Activated CD8-positive, alpha-beta memory T cell treated with anti-CD3 and anti-CD28 coated beads for 48 hours (primary cell): ENCODE measurements at regions not wholly inside any gene's neighbourhood (a gene's known extent, or its start where the extent isn't known, plus 50 kb on each side); places are given as distances from the start of the nearest gene placed in this dataset.
"Not testable (repeated sequence)": the region's sequence is repeated elsewhere in the genome, so short reads cannot be mapped to it uniquely, and the experiment has no call there.

Source experiments
- DNase-seq, 3 experiments: peaks; one replicate each; pipeline ENCODE4 v3.0.0-alpha.2; 2020; ENCODE audit warnings: low read depth in 2 of 3, low spot score in 2 of 3

DNA sequence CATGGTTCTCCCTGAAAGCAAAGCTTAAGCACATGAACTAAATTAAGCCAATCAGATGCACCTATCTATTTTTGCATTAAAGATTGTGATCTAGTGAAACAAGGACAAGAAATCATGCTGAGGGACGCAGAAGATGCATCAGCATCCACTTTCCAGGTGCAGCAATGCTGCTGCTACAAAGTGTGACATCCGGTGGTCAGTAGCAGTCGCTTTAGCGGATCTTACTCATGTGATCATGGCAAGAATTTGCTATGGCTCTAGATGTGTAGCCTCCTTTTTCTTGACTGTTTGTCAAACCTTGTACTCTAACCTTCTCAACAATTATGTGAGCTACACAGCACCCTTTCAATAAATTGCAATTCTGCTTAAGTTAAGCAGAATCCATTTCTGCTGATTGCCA is 126.8 kb upstream of the SMLR1 start:
- no peak for DNase-seq

DNA sequence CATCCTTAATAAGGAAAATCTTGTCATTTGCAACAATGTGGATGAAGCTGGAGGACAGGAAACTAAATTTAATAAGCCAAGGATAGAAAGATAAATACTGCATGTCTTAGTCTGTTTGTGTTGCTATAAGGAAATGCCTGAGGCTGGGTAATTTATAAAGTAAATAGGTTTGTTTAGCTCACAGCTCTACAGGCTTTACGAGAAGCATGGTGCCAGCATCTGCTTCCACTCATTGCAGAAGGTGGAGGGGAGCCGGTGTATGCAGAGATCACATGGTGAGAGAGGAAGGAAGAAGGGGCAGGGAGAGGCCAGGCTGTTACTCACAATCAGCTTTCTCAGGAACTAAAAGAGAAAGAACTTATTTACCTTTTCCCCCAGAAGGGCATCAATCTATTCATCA is 118.9 kb upstream of the SMLR1 start:
- DNase-seq, result no peak

DNA sequence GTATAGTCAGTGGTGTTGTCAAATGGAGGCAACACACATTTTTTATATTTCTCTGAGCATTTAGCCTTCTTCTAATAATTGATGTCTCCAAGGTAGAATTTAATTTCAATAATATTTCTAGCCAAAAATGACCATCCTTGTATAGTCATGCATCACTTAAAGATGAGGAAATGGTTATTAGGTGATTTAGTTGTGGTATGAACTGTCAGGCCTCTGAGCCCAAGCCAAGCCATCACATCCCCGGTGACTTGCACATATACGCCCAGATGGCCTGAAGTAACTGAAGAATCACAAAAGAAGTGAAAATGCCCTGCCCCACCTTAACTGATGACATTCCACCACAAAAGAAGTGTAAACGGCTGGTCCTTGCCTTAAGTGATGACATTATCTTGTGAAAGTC is 115.6 kb upstream of the SMLR1 start:
- DNase-seq, result not testable (repeated sequence)

DNA sequence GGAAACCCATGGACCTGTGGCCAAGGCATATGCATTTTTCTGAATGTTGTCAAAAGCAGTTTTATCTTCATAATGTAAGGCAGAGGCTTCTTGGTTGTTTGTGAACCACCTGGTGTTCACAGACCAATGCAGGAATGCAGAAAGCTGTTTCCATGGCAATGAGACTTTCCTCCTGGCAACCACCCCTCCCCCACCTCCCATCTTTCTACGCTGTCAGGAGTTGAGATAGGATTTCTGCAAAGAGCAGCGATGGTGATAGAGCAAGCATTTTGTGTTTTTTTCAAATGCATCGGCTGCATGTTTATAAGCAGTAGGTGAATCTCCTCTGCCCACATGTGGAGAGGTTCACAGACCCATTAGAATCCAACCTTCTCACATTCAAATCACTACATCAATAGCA is 114.1 kb upstream of the SMLR1 start:
- DNase-seq, result no peak

DNA sequence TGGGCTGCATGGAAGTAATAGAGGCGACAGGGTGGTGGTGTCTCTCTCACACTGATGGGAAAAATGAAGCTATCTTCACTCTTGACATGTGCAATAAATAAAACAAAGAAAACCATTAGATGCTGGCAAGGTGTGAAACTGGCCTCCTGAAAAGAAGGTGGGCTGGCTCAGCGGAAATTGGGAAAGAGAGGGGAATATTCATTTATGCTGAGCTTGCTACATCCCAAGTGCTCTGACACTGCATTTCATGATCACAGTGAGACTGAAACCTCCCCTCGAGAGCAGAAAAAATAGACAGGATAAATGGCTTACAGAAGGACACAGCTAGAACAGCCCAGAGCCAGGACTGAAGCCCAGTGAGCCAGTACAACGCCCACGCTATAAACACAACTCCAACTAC is 112.1 kb upstream of the SMLR1 start:
- DNase-seq, result no peak

DNA sequence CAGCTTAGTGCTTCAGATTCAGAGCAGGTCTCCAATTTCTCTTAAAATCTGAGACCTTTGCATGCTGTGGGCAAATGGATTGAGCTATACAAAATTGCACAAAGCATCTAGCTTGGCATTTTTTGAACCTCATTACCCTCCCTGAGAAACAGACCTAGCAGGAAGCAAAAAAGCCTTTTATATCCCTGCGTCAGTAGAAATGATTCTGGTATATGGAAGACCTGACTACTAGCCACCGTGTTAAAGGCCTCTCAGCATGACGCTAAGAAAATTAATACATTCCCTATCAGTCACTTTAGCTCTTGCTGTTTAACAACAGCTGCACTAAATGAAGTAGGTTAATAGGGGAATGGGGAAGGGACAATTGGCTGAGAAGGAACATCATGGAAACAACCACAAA is 110.7 kb upstream of the SMLR1 start:
- no peak for DNase-seq

DNA sequence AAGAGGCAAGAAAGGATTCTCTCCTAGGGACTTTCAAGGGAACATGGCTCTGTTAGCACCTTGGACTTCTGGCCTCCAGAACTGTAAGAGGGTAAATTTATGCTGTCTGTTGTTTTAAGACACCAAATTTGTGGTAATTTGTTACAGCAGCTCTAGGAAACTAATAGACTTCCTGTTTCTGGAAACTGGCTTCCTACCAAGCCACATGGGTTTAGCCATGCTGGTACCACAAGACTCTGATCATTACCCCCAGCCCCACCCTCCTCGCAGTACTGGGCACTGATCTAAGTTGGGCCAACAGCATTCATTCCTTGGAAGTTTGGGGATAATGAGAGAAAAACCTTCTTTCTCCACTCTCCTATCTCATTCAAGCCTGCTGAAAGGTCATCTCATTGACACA is 109.5 kb upstream of the SMLR1 start:
- no peak for DNase-seq

DNA sequence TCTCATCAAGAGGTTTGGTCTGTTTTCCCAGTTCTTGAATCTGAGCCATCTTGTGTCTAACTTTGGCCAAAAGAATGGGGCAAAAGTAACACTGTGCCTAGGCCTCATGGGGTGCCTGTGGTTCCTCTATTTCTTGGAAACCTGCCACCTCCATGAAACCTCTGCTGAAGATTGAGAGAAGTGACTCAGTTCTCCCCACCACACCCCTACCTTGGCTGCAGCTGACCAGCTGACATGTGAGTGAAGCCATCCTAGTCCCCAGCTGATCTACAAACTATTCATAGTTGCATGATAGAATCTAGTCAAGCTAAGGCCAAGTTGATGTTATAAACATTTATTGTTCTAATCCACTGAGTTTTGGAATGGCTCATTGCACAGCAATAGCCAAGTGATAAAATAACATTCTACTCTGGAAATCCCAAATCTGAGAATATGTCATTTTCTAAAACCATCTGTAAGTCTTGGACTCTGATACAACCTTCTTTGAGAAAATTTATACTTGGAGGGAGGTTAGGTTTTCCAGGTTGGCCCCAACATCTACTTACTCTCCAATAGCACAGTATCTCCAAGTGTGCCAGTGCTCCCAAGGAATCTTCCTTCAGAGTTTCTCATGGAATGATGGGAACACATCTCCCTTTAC is 107.0 kb upstream of the SMLR1 start:
- peak in 1 of 3 experiments; percentile 3 for DNase-seq

DNA sequence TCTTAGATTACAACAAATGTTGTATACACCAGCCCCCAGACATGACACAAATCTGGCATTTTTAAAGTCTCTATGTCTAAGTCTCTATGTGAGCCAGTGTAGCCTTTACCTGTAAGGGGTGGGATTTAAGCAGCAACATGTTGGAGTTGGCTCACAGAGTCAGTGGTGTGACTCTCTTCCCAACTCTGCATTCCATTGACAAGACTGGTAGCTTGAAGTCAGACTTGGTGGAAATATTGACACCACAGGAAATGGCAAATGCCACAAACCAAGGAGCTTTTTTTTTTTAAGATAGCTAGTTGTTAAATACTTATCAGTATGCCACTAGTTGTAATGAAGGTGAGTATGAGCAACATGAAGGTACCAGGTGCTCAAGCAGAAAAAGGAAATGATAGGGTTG is 103.1 kb upstream of the SMLR1 start:
- no peak for DNase-seq

DNA sequence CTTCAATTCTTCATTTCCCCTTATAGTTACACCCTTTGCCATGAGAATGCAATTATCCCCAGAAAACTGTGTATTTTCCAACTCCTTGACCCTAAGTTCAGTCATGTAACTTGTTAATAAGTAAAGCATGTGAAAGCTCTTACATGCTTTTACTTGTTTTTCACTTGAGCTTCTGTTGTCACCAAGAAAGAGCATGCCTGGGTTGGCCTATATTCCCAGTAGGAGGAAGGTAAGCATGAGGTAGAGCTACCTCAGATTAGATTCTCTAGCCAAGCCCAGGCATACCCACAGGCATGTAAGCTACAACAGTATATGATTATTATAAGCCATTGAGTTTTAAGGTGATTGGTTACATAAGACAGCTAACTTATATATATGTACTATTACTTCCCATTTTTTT is 101.7 kb upstream of the SMLR1 start:
- DNase-seq, result no peak

DNA sequence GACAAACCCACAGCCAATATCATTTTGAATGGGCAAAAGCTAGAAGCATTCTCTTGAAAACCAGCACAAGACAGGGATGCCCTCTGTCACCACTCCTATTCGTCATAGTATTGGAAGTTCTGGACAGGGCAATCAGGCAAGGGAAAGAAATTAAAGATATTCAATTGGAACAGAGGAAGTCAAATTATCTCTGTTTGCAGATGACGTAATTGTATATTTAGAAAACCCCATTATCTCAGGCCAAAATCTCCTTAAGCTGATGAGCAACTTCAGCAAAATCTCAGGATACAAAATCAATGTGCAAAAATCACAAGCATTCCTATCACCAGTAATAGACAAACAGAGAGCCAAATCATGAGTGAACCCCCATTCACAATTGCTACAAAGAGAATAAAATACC is 99.1 kb upstream of the SMLR1 start:
- not testable (repeated sequence) for DNase-seq

DNA sequence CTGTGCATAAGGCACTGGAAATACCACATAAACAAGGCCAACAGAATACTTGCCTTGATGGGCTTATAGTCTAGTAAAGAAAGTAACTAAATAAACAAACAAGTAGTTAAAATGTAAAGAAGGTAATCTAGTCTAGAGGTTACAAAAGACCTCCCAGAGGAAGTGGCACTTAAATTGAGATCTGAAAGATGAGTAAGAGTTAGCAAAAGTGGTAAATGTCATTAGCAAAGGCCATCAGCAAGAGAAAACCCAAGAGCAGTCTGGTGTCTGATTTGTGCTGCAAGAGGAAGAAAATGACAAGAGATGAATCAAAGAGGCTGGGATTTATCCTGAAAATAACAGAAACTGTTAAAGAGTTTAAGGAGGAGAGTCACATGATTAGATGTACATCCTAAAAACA is 96.6 kb upstream of the SMLR1 start:
- DNase-seq, result no peak

DNA sequence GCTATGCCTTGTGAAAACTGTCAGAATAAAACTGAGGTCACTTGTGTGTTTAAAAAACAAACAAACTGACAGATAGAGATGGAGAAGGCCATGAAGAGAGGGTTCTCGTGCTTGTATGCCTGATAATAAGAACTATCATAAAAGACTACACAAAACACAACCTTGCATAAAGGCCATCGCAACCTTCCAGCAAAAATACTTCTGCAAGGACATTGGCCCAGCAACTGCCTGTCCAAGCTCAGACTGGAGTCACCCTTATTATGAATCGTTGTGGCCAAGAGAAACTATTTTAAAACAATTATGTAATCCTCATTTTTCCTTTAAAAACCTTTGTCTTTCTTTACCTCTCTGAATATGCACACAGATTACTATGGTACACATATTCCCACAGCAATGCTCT is 93.0 kb upstream of the SMLR1 start:
- DNase-seq, result no peak

DNA sequence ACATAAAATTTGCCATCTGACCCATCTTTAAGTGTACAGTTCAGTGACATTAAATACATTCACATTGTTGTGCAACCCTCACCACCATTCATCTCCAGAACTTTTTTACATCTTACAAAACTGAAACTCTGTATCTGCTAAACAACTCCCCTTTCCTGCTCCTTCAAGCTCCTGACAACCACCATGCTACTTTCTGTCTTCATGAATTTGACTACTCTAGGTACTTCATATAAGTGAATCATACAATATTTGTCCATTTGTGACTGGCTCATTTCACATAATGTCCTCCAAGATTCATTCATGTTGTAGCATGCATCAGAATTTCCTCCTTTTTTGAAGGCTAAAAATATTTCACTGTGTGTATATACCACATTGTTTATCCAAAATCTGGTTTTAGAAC is 86.9 kb upstream of the SMLR1 start:
- no peak for DNase-seq

DNA sequence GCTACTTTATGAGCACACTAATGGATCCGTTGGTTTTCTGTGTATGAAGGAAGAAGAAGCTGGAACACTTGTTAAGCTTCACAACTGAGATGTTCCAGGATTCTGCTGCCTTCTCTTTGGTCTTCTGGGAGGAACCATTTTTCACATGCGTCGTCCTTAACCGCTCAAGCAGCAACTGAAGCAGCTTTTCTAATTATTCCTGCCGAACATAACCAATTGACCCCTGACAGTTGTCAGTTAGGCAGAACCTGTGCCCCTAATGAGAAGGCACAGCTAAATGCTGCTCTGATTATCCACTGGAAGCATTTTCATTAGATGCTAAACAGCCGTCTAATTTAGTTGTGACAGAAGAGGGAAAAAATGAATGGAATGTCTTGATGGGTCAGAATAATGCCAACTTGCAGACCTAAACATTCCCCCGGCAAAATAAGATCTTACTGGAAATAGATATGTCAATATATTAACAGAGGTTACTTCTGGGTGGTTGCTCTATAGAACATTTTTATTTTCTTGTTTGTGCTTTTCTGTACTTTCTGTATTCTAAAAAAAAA is 85.0 kb upstream of the SMLR1 start:
- DNase-seq, result no peak

DNA sequence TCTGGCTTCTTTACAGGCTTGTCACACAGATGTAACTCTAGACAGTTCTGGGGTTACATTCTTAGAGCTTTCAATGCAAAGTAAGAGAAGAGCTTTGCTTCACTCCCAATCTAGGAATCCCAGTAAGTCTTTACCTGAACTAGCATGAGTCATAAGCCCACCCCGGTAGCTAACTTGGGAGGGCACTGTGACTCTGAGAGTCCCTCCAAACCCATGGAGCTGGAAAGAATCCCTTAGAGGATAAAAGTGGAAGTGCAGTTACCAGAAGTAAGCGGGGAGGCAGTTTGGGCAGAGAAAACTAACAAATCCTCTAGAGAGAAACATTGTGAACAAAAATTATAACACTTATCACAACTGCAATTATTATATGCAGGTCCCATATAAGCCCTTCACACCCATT is 84.0 kb upstream of the SMLR1 start:
- no peak for DNase-seq

DNA sequence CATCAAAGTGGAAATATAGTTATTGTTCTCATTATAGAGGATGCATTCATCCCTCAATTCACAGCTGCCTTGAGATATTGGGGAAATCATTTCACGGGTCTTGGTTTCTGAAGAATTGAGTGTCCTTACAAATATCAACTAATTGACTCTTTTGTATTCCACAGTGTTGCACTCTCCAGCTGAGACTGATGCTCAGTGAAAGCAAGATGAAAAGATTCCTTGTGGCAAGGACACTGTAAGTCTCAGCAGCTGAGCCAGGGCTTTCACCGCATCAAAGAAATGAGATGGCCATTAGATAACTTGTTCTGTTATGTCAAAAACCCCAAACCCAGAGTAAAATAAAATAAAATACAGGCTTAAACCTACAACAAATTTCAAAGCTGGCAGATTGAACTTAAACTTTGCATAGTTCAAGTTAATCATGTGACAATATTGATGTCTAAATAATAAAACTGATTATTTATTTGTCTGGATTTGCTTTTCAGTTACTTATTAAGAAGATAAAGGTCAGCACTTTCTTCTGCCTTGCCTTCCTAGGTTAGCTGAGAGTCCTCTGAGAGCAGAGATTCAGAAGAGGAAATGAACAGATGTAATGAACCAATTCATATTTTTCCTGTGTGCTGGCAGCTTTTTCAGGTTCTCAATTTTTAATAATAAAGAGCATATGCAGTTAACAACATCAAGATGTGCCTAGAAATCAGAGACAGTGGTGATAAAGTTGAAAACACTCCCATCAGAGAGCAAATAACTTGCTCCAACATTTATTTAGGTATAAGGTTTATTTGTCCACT is 82.4 kb upstream of the SMLR1 start:
- no peak for DNase-seq

DNA sequence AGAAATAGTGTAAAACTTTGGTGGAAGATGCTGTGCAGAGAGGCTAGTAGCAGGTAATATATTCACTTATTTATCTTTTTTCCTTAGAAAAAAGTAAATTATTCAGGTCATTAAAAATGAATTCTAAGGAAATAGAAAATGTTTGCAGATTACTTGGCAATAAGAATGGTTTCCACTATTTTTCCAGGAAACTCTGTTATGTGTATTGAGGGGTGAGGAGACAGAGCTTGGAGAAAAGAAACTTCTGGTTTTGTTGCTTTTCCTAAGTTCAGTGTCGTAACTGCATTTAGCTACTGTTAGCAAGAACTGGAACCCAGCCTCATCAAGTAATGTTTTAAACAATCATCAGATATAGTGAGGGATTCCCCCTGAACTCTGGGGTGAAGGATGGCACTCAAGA is 79.2 kb upstream of the SMLR1 start:
- DNase-seq, result no peak

DNA sequence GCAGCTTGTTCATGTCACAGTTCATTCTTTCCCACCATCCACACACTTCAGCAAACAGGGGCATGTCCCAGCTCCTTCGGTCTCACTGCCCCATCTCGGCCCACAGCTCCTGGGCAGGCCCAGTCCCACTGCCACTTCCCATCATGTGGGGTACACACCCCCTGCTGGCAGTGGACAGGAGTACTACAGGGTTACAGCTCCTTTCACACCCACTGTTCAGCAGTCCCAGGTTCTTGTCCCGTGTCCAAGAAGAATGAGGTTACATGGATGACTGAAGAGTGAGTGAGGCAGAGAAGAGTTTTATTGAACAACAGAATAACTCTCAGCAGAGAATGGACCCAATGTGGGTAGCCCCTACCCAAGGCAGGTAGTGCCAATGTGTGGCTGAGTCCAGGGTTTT is 77.8 kb upstream of the SMLR1 start:
- no peak for DNase-seq

DNA sequence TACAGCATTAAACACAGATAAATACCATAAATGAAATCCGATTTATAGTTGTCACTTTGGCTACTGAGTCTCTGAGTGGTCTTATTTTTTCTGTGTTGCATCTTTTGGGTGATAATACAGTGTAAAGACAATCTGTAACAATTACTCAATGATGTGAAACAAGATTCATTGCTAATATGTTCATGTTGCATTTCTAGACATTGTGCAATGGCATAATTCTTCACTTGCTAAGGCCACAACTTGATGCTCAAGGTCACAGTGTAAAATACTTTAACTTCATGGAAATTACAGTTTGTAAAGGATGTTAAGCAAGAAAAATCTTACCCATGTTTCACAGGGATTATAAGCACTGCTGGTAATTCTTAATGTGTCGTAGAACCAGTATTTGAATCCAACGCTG is 74.9 kb upstream of the SMLR1 start:
- DNase-seq, result no peak

DNA sequence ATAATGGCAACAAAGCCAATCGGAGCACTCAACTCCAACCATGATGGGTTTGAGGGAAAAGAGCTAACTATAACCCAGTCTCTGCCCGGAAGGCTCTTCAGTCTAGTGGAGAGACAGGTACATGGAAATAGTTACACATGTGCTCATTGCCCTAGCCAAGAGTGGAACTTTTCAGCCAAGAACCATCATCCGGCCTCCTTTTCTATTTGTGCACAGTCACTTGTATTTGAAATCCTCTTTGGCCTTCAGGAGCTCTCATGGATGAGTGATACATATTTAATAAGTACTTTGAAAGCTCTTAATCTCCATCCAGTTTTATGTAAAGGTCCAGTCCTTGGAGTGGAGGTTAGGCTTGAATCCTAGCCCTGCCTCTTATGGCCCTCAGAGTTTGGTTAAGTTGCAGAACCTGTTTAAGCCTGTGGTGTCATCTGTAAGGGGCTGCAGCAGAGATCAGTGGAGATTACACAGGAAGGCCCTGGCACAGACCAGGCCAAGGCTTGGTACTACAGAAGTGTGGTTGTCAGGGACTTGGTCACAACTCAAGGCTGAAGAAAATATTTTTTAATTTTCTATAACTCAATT is 72.3 kb upstream of the SMLR1 start:
- DNase-seq, result no peak

DNA sequence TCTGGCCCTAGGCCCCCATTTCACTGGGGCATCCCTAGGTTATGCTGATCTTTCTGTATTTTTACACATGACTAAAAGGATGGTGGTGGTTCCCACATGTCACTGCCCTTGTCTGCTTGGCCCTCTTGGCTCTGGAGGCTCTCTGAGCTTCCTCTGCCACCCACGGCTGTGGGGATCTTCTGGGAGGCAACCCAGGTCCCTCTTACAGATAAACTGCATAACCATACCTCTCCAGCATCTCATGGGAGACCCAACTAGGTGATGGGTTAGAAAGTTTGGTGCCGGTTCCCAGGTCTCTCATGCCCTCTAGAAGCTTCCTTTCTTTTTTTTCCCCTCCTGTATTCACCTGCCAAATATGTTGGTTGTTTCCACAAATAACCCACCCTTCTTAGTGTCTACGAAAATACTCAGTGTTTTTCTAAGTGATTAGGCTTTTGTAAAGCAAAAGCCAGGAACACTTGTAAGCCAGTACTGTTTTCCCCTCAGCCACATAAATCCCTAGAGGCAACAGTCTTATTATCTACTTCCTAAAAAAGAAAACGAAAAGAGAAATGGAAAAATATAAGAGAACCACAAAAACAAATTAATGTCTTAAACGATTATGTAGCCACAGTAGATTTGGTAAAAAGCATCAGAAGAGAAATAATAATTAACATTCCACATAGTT is 71.7 kb upstream of the SMLR1 start:
- no peak for DNase-seq
